HepG2 (cell line): ENCODE measurements at regions not wholly inside any gene's neighbourhood (a gene's known extent, or its start where the extent isn't known, plus 50 kb on each side); places are given as distances from the start of the nearest gene placed in this dataset.
A peak's percentile ranks its signal among the peaks of the same experiment; 100 is the strongest.

Source experiments
- ATAC-seq: fragments of 200-7000 bp; cut with Tn5 transposase; 3 replicates; pipeline ENCODE4 v1.9.1; 2020; ENCODE audit warnings: mild to moderate bottlenecking, moderate library complexity
- BruUV-seq: library from RNA; stranded (reverse); fragments of 400-500 nt; replicated peaks from 2 replicates; lab custom pipeline; 2021; lab: Mats Ljungman, UMichigan
- CTCF ChIA-PET: fragments of 300-600 bp; formaldehyde crosslinking; extraction: SDS; loops from one replicate; lab custom pipeline; 2021; ENCODE audit warnings: low total read pairs, inconsistent platforms, low intra/inter-chr PET ratio; lab: Yijun Ruan, JAX
- POLR2A ChIA-PET: fragments of 350-600 bp; sonication (Branson Sonifier 250); formaldehyde crosslinking; loops from one replicate; lab custom pipeline; 2020; ENCODE audit warnings: antibody characterized with exemption, inconsistent platforms; lab: Yijun Ruan, JAX
- DNase-seq: peaks from one replicate; pipeline ENCODE4 v3.0.0-alpha.2; 2015; ENCODE audit warnings: low spot score
- FAIRE-seq: peaks from 3 replicates; lab custom pipeline; 2011; peaks lifted over from hg19 to GRCh38; lab: Jason Lieb, UNC
- H2AFZ ChIP-seq: one replicate; pipeline ENCODE4 v1.6.1; 2011; ENCODE audit warnings: low read length, inconsistent platforms
- H3K27ac ChIP-seq: fragments of 300-600 bp; 3 replicates; pipeline ENCODE4 v1.8.0; 2011; ENCODE audit warnings: mixed run types, mild to moderate bottlenecking, mixed read lengths, low read length, inconsistent platforms; ENCODE audit not compliant: insufficient read depth; ENCODE audit errors: extremely low read length
- H3K27me3 ChIP-seq, 2 experiments: fragments of 200-600 bp in 1 of 2; 2 replicates in 1 of 2; 3 replicates in 1 of 2; pipeline versions ENCODE4 v1.6.0 to v1.8.0; 2011; ENCODE audit warnings: low read length in 2 of 2, mild to moderate bottlenecking in 2 of 2, moderate library complexity in 2 of 2, inconsistent platforms in 1 of 2; ENCODE audit not compliant: insufficient read depth in 2 of 2, control insufficient read depth in 1 of 2
- H3K36me3 ChIP-seq, 2 experiments: fragments of 200-600 bp in 1 of 2; replicated peaks in 1 of 2; 2 replicates in 1 of 2; 3 replicates in 1 of 2; pipeline versions ENCODE4 v1.5.1 to v1.8.0; 2011; ENCODE audit warnings: low read length in 2 of 2, inconsistent platforms in 1 of 2; ENCODE audit not compliant: insufficient read depth in 2 of 2, control insufficient read depth in 1 of 2
- H3K4me1 ChIP-seq: 2 replicates; pipeline ENCODE4 v1.5.1; 2012; ENCODE audit warnings: low read length, inconsistent platforms; ENCODE audit not compliant: insufficient read depth
- H3K4me2 ChIP-seq: 2 replicates; pipeline ENCODE4 v1.6.0; 2011; ENCODE audit warnings: low read depth, low read length, inconsistent platforms
- H3K4me3 ChIP-seq, 3 experiments: fragments of 200-600 bp in 1 of 3; sonication (generic), shearing (Covaris generic) in 1 of 3; replicated peaks in 1 of 3; 2 replicates each; pipeline ENCODE4 v1.5.1; 2011 to 2016; ENCODE audit warnings: low read length in 3 of 3, inconsistent platforms in 2 of 3, low read depth in 2 of 3, mild to moderate bottlenecking in 2 of 3, control low read depth in 1 of 3, mixed read lengths in 1 of 3; ENCODE audit not compliant: insufficient read depth in 1 of 3
- H3K79me2 ChIP-seq: one replicate; pipeline ENCODE4 v1.6.1; 2011; ENCODE audit warnings: low read length, inconsistent platforms; ENCODE audit not compliant: insufficient read depth
- H3K9ac ChIP-seq: 2 replicates; pipeline ENCODE4 v1.6.0; 2011; ENCODE audit warnings: mild to moderate bottlenecking, low read depth, low read length, inconsistent platforms; ENCODE audit not compliant: insufficient read depth
- H3K9me3 ChIP-seq: 2 replicates; pipeline ENCODE4 v1.5.1; 2012; ENCODE audit warnings: mild to moderate bottlenecking, low read length
- H4K20me1 ChIP-seq: 2 replicates; pipeline ENCODE4 v1.6.0; 2011; ENCODE audit warnings: inconsistent platforms, mild to moderate bottlenecking, low read length, moderate library complexity; ENCODE audit not compliant: insufficient read depth
- ATF1 ChIP-seq: IDR thresholded peaks from 2 replicates; pipeline ENCODE4 v1.6.1; 2016; ENCODE audit warnings: mild to moderate bottlenecking, control low read depth
- CREB1 ChIP-seq, 2 experiments: fragments of 450-650 bp in 1 of 2; IDR thresholded peaks; 2 replicates each; pipeline ENCODE4 v1.6.1; 2016 to 2017; ENCODE audit warnings: control low read depth in 1 of 2, mild to moderate bottlenecking in 1 of 2, missing compliant biosample characterization in 1 of 2, missing genetic modification characterization in 1 of 2
- EHMT2 ChIP-seq: fragments of 200-600 bp; sonication (generic); IDR thresholded peaks from 2 replicates; pipeline ENCODE4 v1.7.0; 2017; ENCODE audit warnings: antibody characterized with exemption, low read depth, low read length, borderline replicate concordance
- HDAC2 ChIP-seq: sonication (generic); formaldehyde crosslinking; IDR thresholded peaks from 2 replicates; pipeline ENCODE4 v1.4.0; 2020; ENCODE audit warnings: missing genetic modification reagents
- HNF4A ChIP-seq: sonication (generic); formaldehyde crosslinking; IDR thresholded peaks from 2 replicates; pipeline ENCODE4 v1.4.0; 2020; ENCODE audit warnings: missing genetic modification reagents
- HNRNPK ChIP-seq: fragments of 200-400 bp; formaldehyde crosslinking; IDR thresholded peaks from 2 replicates; pipeline ENCODE4 v1.6.1; 2018; ENCODE audit warnings: low read length, low read depth, moderate library complexity, mild to moderate bottlenecking; ENCODE audit not compliant: poor library complexity, severe bottlenecking
- MLLT10 ChIP-seq: sonication (generic); formaldehyde crosslinking; IDR thresholded peaks from 2 replicates; pipeline ENCODE4 v1.4.0; 2020; ENCODE audit warnings: missing genetic modification reagents
- PCBP2 ChIP-seq: fragments of 200-400 bp; formaldehyde crosslinking; optimal IDR thresholded peaks from 2 replicates; pipeline ENCODE3; 2018; ENCODE audit warnings: low read length, low read depth; ENCODE audit not compliant: poor library complexity, severe bottlenecking
- SAFB2 ChIP-seq: sonication (generic); formaldehyde crosslinking; IDR thresholded peaks from 2 replicates; pipeline ENCODE4 v1.5.1; 2020; ENCODE audit warnings: missing genetic modification reagents, low read depth, mild to moderate bottlenecking, borderline replicate concordance
- SMYD3 ChIP-seq: sonication (generic); formaldehyde crosslinking; IDR thresholded peaks from 2 replicates; pipeline ENCODE4 v1.8.1; 2023; ENCODE audit warnings: mild to moderate bottlenecking, missing genetic modification reagents
- TBX2 ChIP-seq: sonication (generic); formaldehyde crosslinking; IDR thresholded peaks from 2 replicates; pipeline ENCODE4 v1.5.0; 2020; ENCODE audit warnings: missing genetic modification reagents, mild to moderate bottlenecking, borderline replicate concordance
- TCF7L2 ChIP-seq: IDR thresholded peaks from 2 replicates; pipeline ENCODE4 v1.6.1; 2011; ENCODE audit warnings: mild to moderate bottlenecking, low read depth, low read length, moderate library complexity
- ZNF343 ChIP-seq: sonication (generic); formaldehyde crosslinking; IDR thresholded peaks from 2 replicates; pipeline ENCODE4 v1.4.0; 2020; ENCODE audit warnings: mild to moderate bottlenecking, missing genetic modification reagents
- ZNF713 ChIP-seq: sonication (generic); formaldehyde crosslinking; IDR thresholded peaks from 2 replicates; pipeline ENCODE4 v1.4.0; 2020; ENCODE audit warnings: mild to moderate bottlenecking, missing genetic modification reagents
- WGBS: methylation state at CpG from one replicate; pipeline ENCODE4 v1.1.6; 2017; ENCODE audit warnings: low lambda C conversion rate; 5-methylcytosine and 5-hydroxymethylcytosine counted together
- in situ Hi-C: cut with HindIII; loops from 2 replicates; pipeline ENCODE4 v1.10.0; 2017; ENCODE audit warnings: low pct_unique_long_range_greater_than_20kb; ENCODE audit not compliant: extremely low pct_ligation_motif_present
- intact Hi-C: fragments of 100-400 bp; cut with micrococcal nuclease; formaldehyde crosslinking; loops from one replicate; pipeline ENCODE4 v1.10.0; 2022; ENCODE audit not compliant: unreplicated experiment
- TF ChIP-seq, protein P1 (sequence below): sonication (generic); formaldehyde crosslinking; conservative IDR thresholded peaks from 2 replicates; pipeline ENCODE4 v1.4.0; 2020; ENCODE audit warnings: mild to moderate bottlenecking, missing genetic modification reagents, moderate library complexity

DNA sequence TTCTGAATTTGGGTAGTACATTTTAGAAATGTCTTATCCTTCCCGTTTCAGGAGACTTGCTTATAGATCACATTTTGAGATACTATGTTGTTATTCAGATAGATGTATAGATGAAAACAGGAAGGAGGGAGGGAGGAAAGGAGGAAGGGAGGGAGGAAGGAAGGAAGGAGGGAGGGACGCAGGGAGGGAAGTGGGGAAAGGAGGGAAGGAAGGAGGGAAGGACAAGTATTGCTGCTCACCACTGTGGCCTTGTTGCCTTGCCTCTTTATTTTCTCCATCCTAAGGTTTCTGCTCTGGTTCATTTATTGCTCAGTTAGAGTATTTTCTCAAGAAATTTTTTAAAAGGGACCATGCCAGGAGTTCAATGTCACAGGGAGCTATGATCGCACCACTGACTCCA is 134.3 kb downstream of the LTN1 start:
- ATAC-seq (no peak), FAIRE-seq (no peak), DNase-seq (no peak)
- Histone ChIP-seq H3K9ac (no peak overlapping the region), H3K27me3 (no peaks in the 10 kb centered on the region), H3K27ac (no peak overlapping the region), H3K4me1 (peaks cover 23% of the 10 kb centered on the region), H3K79me2 (no peaks in the 10 kb centered on the region), H3K4me2 (no peak overlapping the region), H3K4me3 (no peak overlapping the region), H3K36me3 (no peaks in the 10 kb centered on the region), H2AFZ (no peak overlapping the region), H3K9me3 (no peaks in the 10 kb centered on the region), H4K20me1 (no peaks in the 10 kb centered on the region)
- POLR2A ChIA-PET, result interaction anchor here (1.4 kb wide), 1 partner anchor 26 kb away, joined by 4 read pairs; no protein-coding TSS in a partner anchor
- TF ChIP-seq PCBP2 (peak; percentile 80), TBX2 (no peak), ZNF713 (no peak), HNRNPK (peak; percentile 63), SMYD3 (CRISPR knock-in tag) (no peak), TCF7L2 (no peak), HDAC2 (no peak)
- WGBS, result 95% methylated on average over 3 of the region's 3 CpGs
- CTCF ChIA-PET, result no interaction called here
- in situ Hi-C loops (no loop called here), intact Hi-C loops (no loop called here)
- BruUV-seq, result no TSS peak

DNA sequence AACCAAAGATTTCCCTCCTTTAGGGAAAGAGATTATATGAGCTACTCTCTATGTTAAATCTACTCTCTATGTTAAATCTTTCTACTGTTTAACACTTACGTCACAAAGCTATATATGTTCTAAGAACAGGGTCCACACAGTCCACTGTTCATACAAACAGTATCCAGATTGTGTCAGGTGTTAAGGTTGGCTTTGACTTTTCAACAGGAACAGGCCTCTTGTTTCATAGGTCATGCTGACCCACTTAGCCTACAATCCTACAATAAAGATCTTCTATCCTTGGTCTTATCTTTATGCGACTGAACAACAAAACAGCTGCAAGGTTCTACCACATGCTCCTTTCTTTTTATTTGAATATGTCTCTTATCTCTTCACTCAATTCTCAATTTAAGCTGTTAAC is 134.9 kb downstream of the LTN1 start:
- FAIRE-seq (peak; percentile 30), DNase-seq (peak; percentile 67), ATAC-seq (peak; percentile 96)
- no peaks in the 10 kb centered on the region for H3K9me3 ChIP-seq
- intact Hi-C loops, result loop anchor here (2.0 kb wide), 1 partner anchor 27 kb away; a partner anchor contains a TSS
- H3K4me3 ChIP-seq, result no peak overlapping the region
- POLR2A ChIA-PET, result interaction anchor here (1.4 kb wide), 1 partner anchor 27 kb away, joined by 4 read pairs; no protein-coding TSS in a partner anchor
- no peaks in the 10 kb centered on the region for H3K36me3 ChIP-seq
- H3K27me3 ChIP-seq, result no peaks in the 10 kb centered on the region
- no peaks in the 10 kb centered on the region for H3K79me2 ChIP-seq
- peaks cover 23% of the 10 kb centered on the region for H3K4me1 ChIP-seq
- in situ Hi-C loops, result no loop called here
- no peak overlapping the region; the same call in 1 of the 2 replicates for H3K4me2 ChIP-seq
- BruUV-seq, result no TSS peak
- WGBS, result 12% methylated on average over 2 of the region's 2 CpGs
- H4K20me1 ChIP-seq, result no peaks in the 10 kb centered on the region
- H2AFZ ChIP-seq, result no peak overlapping the region
- CTCF ChIA-PET, result no interaction called here
- no peak overlapping the region for H3K9ac ChIP-seq
- H3K27ac ChIP-seq, result peak overlapping the region; percentile 54
- TF ChIP-seq ATF1 (CRISPR knock-in tag), result peak; percentile 22; the same call in 1 of the 2 replicates
- TF ChIP-seq CREB1 (IDR thresholded peaks at IDR 0.05), result no peak
- peak; percentile 53 for TF ChIP-seq CREB1 (CRISPR knock-in tag; IDR thresholded peaks at IDR 0.05)
- peak; percentile 38; the same call in 1 of the 2 replicates for TF ChIP-seq EHMT2
- TF ChIP-seq, protein P1, sequence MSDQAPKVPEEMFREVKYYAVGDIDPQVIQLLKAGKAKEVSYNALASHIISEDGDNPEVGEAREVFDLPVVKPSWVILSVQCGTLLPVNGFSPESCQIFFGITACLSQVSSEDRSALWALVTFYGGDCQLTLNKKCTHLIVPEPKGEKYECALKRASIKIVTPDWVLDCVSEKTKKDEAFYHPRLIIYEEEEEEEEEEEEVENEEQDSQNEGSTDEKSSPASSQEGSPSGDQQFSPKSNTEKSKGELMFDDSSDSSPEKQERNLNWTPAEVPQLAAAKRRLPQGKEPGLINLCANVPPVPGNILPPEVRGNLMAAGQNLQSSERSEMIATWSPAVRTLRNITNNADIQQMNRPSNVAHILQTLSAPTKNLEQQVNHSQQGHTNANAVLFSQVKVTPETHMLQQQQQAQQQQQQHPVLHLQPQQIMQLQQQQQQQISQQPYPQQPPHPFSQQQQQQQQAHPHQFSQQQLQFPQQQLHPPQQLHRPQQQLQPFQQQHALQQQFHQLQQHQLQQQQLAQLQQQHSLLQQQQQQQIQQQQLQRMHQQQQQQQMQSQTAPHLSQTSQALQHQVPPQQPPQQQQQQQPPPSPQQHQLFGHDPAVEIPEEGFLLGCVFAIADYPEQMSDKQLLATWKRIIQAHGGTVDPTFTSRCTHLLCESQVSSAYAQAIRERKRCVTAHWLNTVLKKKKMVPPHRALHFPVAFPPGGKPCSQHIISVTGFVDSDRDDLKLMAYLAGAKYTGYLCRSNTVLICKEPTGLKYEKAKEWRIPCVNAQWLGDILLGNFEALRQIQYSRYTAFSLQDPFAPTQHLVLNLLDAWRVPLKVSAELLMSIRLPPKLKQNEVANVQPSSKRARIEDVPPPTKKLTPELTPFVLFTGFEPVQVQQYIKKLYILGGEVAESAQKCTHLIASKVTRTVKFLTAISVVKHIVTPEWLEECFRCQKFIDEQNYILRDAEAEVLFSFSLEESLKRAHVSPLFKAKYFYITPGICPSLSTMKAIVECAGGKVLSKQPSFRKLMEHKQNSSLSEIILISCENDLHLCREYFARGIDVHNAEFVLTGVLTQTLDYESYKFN (CRISPR knock-in tag), result peak; percentile 46
- no peak for TF ChIP-seq SAFB2 (CRISPR knock-in tag)
- peak; percentile 72 for TF ChIP-seq HNF4A (CRISPR knock-in tag)
- no peak for TF ChIP-seq ZNF343 (CRISPR knock-in tag)
- no peak for TF ChIP-seq MLLT10
